Left kidney (tissue), 1 donor: ENCODE measurements at regions not wholly inside any gene's neighbourhood (a gene's known extent, or its start where the extent isn't known, plus 50 kb on each side); places are given as distances from the start of the nearest gene placed in this dataset.

Experiments used
- DNase-seq: peaks from one replicate; pipeline ENCODE4 v3.0.0-alpha.2; 2013

DNA sequence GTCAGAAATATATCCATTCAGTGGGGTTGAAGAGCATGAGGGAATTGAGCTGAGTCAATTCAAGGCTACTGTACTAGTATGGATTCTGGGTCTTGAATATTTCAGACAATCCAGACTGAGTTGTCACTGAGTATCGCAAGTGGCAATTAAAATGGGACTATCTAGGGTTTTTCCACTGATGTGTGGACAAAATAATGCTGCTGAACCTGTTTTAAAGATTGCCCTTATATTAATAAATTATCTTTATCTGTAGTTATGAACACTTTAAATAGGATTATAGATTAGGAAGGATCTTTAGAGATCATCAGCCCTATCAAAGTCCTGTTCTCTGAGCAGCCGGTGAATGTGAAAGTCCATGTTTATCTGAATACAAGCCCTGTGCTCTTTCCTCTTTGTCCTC is 478.3 kb upstream of the KIRREL3 start:
- no peak for DNase-seq

DNA sequence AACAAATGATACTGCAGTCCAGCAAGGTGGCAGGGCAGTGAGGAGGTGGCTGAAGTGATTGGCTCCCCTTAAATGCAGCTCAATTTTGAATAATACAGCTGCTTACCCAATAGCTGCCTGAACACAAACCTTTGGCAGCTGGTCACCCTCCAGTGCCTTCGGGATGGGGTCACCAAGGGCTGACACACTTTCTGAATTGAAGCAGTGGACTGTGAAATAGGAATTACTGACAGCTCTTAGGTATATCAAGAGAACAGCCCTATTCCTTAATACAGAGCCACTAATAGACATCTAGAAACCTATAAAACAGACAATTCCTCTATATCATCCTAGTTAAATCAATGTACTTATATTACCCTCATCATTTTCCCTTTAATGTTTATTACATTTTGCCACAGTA is 474.2 kb upstream of the KIRREL3 start:
- DNase-seq: no peak

DNA sequence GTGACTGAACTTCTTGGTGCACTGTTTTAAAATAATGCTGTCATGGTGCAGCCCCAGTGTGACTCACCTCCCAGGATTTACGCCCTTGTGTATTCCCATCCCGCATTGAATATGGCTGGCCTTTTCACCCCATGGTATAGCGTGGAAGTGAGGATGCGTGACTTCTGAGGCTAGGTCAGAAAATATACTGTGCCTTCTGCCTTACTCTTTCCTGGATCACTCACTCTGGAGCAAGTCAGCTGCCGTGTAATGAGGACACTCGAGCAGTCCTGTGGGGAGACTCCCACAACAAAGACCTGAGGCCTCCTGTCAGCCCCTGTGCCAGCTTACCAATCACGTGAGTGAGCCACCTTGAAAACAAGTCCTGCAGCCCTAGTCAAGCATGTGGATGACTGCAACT is 471.9 kb upstream of the KIRREL3 start:
- DNase-seq: no peak

DNA sequence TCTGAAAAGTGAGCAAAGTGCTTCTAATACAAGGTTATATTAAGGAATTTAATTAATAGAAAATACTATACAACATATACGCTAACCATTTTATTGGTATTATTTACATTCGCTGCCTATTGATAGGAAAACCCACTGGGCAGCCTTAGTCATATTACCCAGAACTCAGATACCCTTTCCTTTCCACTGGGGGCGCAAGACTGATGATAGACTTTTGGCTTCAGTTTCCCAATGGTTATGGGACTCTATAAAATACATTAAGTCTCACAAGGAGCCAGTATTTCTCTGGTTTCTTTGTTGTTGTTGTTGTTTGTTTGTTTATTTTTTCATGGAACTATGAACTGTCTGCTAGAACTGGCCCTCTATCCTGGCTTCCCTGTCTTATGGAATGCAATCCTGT is 471.1 kb upstream of the KIRREL3 start:
- no peak for DNase-seq

DNA sequence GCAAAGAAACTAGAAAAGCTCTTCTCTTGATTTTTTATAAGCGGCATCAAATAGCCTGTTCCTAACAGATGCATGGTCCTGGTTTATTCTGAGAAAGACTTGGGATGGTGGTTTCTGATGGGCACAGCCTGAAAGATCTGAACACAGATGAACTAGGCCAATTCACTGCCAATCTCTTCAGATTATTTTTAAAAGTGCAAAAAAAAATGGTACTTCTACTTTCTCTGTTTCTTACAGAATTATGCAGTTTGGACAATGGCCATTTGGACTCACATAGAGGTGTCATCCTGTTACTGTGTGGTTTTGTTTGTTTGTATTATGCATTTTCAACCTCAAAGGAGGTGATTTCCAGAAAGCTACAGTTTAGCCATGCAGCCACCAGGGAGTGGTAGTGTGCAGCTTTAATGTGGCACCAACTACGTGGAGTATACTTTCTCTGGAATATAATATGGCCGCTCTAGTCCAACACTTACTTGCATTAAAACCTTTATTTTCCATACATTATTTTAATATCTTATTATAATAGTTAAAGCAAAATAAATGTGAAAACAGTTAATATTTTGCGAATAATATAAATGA is 469.8 kb upstream of the KIRREL3 start:
- no peak for DNase-seq

GRCh38 chr11:127464325-127464724 is 463.8 kb upstream of the KIRREL3 start:
- no peak for DNase-seq

DNA sequence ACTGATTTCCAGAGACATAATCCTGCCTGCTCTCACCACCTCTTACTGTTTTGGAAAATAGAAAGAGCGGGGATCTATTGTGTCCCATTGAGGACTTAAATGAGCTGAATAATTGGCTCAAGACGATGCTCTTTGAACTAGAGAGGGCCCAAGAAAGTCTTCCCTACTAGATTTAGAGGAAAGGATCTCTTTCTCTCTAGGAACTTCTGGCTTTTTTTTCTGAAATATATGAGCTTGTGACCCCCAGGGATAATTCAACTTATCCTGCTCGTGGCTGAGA is 461.4 kb upstream of the KIRREL3 start:
- DNase-seq: no peak

DNA sequence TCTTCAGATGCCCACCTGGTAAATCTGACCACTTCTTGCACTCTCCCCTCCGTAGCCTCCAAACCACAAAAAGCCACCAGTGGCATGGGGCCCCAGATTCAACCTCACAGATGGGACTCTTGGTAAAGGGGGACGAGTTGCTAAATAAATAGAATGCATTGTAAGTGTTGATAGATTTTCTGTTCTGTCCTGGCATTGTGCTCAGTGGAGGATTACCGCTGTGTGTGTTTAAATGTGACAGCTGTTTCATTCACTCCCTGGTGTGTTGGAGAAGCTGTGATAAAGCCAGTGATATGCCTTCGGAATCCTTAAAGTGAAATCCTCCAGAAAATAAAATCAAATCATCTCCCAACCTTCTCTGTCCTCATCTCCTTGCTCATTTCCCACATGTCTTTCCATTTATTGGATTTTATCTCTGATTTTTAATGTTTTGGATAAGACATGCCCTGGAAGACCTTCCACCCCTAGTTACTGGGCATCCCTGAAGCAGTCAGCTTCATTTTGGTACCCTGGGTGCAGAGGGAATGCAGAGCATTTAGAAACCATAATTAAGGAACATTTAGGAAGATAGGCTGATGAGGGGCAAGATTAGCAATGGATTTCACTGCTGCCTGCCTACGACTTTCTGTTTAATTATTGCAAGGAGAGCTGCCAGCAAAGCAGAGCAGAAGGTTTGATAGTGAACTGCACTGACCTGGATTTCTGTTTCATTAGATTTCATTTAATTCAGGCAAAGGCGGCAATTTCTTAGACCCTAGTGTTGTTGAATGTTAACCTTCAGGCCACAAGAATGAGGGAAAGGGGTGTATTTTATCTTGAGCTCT is 460.9 kb upstream of the KIRREL3 start:
- no peak for DNase-seq

GRCh38 chr11:127458561-127458960 is 458.0 kb upstream of the KIRREL3 start:
- DNase-seq: no peak

DNA sequence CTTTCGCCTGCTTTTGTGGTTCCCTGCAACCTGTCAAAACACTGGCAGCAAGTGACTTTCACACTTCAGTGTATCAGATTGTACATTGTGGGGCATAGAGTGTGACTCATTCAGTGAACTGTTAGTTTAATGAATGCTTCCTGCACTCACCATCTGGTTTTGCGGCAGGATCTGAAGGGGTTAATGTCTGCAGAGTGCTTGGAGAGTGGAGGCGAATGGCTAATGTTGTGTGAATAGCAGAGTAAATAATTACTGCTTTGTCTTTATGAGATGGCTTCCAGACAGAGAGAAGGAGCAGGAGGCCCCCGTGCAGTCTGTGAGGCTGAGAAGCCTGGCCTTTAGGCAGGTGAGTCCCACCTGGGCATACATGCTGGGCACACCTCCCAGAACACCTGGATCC is 454.3 kb upstream of the KIRREL3 start:
- DNase-seq: no peak

GRCh38 chr11:127452533-127452932 is 452.0 kb upstream of the KIRREL3 start:
- DNase-seq: no peak

DNA sequence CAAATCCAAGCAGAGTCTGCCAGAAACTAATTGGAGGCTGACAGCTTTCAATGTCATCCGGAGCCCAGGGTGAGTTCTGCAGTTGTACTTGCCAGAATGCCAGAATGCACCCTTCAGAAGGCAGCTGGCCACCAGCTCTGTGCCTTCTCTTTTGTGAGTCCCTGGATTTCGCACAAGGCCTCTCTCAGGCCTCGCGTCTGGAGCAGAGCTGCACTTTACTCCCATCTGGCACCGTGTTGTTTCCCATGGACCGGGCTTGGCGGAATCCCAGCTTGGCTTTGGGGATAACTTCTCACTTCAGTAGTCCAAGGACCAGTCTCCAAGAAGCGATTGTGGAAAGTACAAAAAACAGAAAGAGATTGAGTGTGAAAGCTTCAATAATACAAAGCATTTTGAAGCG is 451.3 kb upstream of the KIRREL3 start:
- DNase-seq: no peak

DNA sequence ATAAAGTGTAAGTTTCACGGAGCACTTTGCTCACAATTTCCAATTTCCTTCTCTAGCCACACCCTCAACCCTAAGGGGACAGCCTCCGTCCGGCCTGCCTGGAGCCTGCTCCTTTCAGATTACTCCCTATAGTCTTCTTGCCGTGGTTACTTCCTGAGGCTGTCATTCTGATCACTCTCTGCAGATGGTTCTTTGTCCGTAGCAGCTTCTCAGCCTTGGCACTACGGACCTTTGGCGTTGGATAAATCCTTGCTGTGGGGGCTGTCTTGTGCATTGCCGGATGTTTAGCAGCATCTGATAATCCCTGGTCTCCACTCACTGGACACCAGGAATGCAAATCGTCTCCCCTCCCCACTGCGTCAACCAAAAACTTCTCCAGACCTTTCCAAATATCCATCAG is 447.5 kb upstream of the KIRREL3 start:
- DNase-seq: no peak

DNA sequence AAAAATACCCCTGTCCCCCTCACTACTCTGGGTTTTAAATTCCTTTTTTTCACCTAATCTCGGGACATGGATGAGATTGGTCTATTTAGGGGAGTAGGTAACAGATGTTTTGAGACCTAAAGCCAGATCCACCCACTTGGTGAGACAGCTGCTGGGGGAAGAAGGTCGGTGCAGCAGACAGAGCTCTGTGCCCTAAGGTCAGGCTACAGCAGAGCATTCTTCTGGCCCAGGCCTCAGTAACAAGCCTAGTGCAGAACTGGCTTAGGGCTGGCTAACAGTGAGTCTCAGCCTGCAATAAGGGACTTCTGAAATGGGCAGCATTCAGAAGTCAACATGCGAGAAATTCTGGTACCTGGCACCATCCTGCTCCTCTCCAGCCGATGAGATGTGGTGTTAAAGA is 444.9 kb upstream of the KIRREL3 start:
- no peak for DNase-seq

GRCh38 chr11:127443297-127443696 is 442.7 kb upstream of the KIRREL3 start:
- DNase-seq: no peak

- no peak for DNase-seq
These were observed 440.0 kb upstream of the KIRREL3 start for GRCh38 chr11:127440616-127441015.

GRCh38 chr11:127425281-127425680 is 424.7 kb upstream of the KIRREL3 start:
- DNase-seq: no peak

DNA sequence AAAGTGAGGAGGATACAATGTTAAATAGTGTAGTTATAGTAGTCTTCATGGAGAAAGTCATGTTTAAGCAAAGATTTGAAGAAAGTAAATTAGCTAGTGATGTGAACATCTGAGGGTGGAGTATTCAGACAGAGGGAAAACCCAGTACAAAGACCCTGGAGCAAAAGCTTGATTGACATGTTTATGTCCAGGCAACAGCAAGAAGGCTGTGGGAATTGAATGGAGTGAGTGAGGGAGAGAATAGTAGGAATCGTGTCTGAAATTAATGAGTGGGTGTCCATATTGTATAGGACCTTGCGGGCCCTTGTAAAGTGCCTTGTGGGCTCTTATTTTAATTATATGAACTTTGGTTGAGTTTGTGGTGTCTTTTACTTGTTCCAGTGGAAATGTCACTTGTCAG is 424.1 kb upstream of the KIRREL3 start:
- DNase-seq: no peak

- no peak for DNase-seq
These were observed 419.6 kb upstream of the KIRREL3 start for GRCh38 chr11:127420139-127420538.

DNA sequence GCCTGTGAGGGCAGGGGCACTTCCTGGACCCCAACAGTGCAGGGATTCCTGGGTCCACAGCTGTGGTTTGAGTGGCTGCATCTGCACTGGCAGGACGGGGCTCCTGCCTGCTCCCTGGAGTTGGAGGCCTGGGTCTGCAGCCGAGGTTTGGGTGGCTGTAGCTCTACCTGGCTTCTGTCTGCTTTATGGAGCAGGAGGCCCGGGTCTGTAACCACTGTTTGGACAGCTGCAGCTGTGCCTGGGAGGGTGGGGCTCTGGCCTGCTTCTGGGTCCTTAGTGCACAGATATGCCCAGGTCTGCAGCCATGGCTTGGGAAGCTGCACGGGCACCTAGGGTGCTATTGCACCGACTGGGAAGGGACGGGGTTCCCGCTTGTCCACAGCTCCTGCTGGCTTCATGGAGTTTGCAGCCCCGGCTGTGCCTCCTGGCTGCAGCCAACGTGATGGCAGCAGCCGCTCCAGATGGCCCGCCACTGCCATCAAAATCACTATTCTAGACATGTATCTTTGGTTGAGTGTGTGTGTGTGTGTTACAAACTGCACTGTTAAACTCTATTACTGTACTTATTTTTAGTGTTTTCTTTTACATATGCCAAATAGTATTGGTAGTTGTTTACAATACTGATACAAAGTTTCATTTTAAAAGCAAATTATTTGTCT is 412.3 kb upstream of the KIRREL3 start:
- no peak for DNase-seq

DNA sequence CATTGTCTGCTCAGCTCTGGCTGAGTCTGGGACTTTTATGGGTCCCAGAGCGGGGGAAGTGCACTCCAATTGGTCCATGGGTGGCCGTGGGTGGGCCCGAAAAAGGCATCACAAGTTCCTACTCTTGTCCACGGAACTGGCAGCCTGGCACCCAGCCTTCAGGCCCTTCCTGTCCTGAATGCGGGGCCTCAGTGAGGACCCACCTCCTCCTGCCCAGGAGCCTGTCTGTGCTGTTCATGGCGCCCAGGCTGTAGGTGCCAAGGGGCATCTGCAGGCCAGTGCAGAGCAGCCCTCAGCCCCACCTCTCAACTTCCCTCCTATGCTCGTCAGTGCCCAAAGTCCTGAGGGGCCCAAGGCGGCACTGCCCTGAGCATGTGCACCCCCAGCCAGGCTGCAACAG is 411.7 kb upstream of the KIRREL3 start:
- no peak for DNase-seq

GRCh38 chr11:127411283-127411682 is 410.7 kb upstream of the KIRREL3 start:
- DNase-seq: no peak

DNA sequence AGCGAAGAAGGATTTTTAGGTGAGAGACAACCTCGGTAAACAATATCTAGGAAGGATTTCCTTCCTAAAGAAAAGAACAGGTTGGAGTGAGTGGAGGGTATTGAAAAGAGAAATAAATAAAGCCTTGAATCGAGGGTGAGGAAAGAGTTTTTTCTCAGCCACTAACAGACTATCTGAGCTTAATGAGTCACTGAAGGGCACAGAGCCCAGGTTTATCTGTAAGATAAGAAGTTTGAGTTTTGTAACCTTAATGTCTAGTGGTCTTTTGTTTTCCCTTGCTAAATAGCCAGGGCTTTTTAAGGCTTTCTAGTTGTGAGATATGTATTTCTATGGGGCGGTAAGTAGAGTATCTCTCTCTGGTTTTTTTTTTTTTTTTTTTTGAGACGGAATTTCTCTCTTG is 394.5 kb upstream of the KIRREL3 start:
- DNase-seq: no peak

DNA sequence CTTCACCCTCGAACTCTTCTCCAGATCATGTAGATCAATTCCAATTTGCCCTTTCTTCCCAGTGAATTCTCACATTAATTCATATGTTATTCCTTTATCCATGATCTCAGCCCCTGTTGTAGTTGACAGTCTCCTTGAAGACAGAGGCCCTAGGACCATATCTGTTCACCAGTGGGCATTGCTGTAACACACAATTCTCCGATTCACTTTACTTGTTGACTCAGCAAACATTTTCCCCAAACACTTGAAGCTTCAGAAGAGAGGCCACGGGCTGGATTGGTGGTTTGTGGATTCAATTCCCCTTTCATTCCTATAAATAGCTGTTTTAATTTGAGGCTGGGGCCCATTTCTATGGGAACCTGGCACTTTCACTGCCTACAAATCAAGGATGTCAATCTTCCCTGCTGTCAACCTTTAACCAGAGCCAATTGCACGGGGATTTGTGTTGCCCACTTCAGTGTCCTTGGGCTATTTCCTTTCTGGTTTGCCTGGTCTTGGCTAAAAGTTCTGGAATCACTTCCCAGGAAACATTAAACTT is 393.0 kb upstream of the KIRREL3 start:
- no peak for DNase-seq
